Colonic mucosa (tissue), 4 donors: ENCODE measurements at regions not wholly inside any gene's neighbourhood (a gene's known extent, or its start where the extent isn't known, plus 50 kb on each side); places are given as distances from the start of the nearest gene placed in this dataset.
"Not testable (repeated sequence)": the region's sequence is repeated elsewhere in the genome, so short reads cannot be mapped to it uniquely, and the experiment has no call there.

Source experiments
- DNase-seq: peaks from one replicate; pipeline ENCODE4 v3.0.0-alpha.2; 2020
- H3K27ac ChIP-seq: fragments of 200-600 bp; one replicate; pipeline ENCODE4 v1.8.0; 2021
- H3K27me3 ChIP-seq: fragments of 200-600 bp; one replicate; pipeline ENCODE4 v1.8.0; 2021
- H3K36me3 ChIP-seq: fragments of 200-600 bp; one replicate; pipeline ENCODE4 v1.8.0; 2021
- H3K4me1 ChIP-seq: fragments of 200-600 bp; one replicate; pipeline ENCODE4 v1.8.0; 2021; ENCODE audit warnings: mild to moderate bottlenecking
- H3K4me3 ChIP-seq: fragments of 200-600 bp; one replicate; pipeline ENCODE4 v1.8.0; 2021
- H3K9ac ChIP-seq, 2 donors: one replicate each; pipeline ENCODE4 v1.7.0; 2013; ENCODE audit warnings: control low read depth in 2 of 2, low read depth in 2 of 2, low read length in 2 of 2
- H3K9me3 ChIP-seq: fragments of 200-600 bp; one replicate; pipeline ENCODE4 v1.8.0; 2021
- CTCF ChIP-seq: fragments of 200-600 bp; IDR thresholded peaks from one replicate; pipeline ENCODE4 v1.8.0; 2022; ENCODE audit warnings: antibody characterized with exemption, mild to moderate bottlenecking
- intact Hi-C: fragments of 100-400 bp; cut with DNase I; formaldehyde crosslinking; loops from one replicate; pipeline ENCODE4 v1.14.1; 2022
- donor health status: healthy.
- donor health status: DM: no; HTN: no; CAD: no.
- donor health status: DM: no; HTN: no; CAD: no.

GRCh38 chr2:234249873-234250272 lies 199.4 kb downstream of the SPP2 start:
- TF ChIP-seq CTCF: no peak
- Histone ChIP-seq H3K4me3 (no peak overlapping the region), H3K36me3 (no peaks in the 10 kb centered on the region), H3K27me3 (no peaks in the 10 kb centered on the region), H3K9me3 (no peaks in the 10 kb centered on the region), H3K4me1 (no peaks in the 10 kb centered on the region), H3K27ac (no peak overlapping the region), H3K9ac (no peak overlapping the region)
- intact Hi-C loops: no loop called here
- DNase-seq: no peak

GRCh38 chr2:234249034-234249735 lies 198.7 kb downstream of the SPP2 start:
- intact Hi-C loops: no loop called here
- no peak overlapping the region for H3K27ac ChIP-seq

GRCh38 chr2:234248213-234248710 lies 197.8 kb downstream of the SPP2 start:
- H3K4me1 ChIP-seq, H3K27me3 ChIP-seq, H3K9me3 ChIP-seq, intact Hi-C loops, H3K27ac ChIP-seq, H3K4me3 ChIP-seq, H3K9ac ChIP-seq, DNase-seq, H3K36me3 ChIP-seq: not testable (repeated sequence)

More at GRCh38 chr2:234249034-234249735, 198.7 kb downstream of the SPP2 start:
- no peaks in the 10 kb centered on the region for H3K4me1 ChIP-seq
- TF ChIP-seq CTCF: no peak
- DNase-seq: no peak
- H3K4me3 ChIP-seq: no peak overlapping the region
- no peaks in the 10 kb centered on the region for H3K9me3 ChIP-seq
- no peaks in the 10 kb centered on the region for H3K27me3 ChIP-seq
- no peak overlapping the region for H3K9ac ChIP-seq
- H3K36me3 ChIP-seq: no peaks in the 10 kb centered on the region

- DNase-seq: no peak
- Histone ChIP-seq H3K9me3 (no peaks in the 10 kb centered on the region), H3K4me3 (no peak overlapping the region), H3K27ac (no peak overlapping the region), H3K27me3 (no peaks in the 10 kb centered on the region), H3K4me1 (no peaks in the 10 kb centered on the region), H3K9ac (no peak overlapping the region), H3K36me3 (no peaks in the 10 kb centered on the region)
- intact Hi-C loops: no loop called here
- no peak for TF ChIP-seq CTCF
Measured at GRCh38 chr2:234247453-234248180, 197.1 kb downstream of the SPP2 start.

- Histone ChIP-seq H3K27me3 (no peaks in the 10 kb centered on the region), H3K4me1 (no peaks in the 10 kb centered on the region), H3K9me3 (no peaks in the 10 kb centered on the region), H3K36me3 (no peaks in the 10 kb centered on the region), H3K4me3 (no peak overlapping the region), H3K27ac (no peak overlapping the region), H3K9ac (no peak overlapping the region)
- intact Hi-C loops: no loop called here
- TF ChIP-seq CTCF: no peak
- DNase-seq: no peak
Measured at GRCh38 chr2:234245945-234246344, 195.4 kb downstream of the SPP2 start.
